ENCODE measurements at regions not wholly inside any gene's neighbourhood (a gene's known extent, or its start where the extent isn't known, plus 50 kb on each side); places are given as distances from the start of the nearest gene placed in this dataset.
"Not testable (repeated sequence)": the region's sequence is repeated elsewhere in the genome, so short reads cannot be mapped to it uniquely, and the experiment has no call there.

DNA sequence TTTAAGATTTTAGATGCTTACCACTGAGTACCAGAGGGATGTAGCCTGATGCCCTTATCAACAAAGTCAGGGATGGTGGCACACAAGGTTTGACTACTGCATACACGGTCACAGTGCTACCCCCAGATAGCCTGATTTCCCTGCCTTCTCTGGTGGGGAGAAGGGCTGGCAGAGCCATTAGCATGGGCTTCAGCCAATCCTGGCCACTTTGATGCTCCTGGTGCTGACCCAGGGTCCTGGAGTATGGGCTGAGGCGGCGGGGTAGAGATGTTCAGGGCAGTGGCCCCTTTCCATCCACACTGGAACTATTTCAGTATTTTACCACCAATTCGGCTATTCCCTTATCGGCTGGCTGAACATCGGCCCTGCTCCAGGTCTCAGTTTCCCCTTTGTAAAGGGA is 83.2 kb downstream of the POTEB3 start:
- not testable (repeated sequence) for DNase-seq

GRCh38 chr15:21355944-21356343 is 84.4 kb downstream of the POTEB3 start:
- DNase-seq, result not testable (repeated sequence)

GRCh38 chr15:21354597-21354996 is 85.7 kb downstream of the POTEB3 start:
- not testable (repeated sequence) for DNase-seq

DNA sequence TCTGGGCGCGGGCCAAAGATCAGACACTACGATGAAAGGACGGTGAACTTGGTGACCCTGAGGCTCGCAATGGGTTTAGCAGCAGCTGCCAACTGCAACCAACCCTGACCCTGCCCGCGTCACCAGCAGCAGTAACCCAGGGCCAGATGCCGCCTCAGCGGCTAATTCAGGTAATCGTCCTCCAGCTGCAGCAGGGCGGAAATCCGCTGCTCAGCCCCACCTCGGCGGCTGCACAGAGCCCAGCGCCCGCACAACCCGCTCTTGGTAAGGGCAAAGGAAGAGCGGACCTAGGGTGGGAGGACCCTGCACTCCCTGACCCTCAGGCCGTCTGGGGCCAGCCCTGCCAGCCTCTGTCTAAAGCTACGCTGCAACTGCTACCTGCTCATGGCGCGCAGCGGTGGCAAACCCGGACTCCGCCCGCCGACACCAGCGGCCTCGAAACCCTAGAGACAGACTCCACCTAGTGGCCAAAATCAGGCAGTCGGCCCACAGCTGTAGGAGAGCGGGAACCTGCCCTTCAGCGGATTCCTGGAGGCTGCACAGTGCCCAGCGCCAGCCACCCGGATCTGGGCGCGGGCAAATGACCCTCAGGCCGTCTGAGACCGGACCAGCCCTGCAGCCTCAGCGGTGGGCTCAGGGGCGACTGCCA is 87.5 kb downstream of the POTEB3 start:
- not testable (repeated sequence) for DNase-seq

DNA sequence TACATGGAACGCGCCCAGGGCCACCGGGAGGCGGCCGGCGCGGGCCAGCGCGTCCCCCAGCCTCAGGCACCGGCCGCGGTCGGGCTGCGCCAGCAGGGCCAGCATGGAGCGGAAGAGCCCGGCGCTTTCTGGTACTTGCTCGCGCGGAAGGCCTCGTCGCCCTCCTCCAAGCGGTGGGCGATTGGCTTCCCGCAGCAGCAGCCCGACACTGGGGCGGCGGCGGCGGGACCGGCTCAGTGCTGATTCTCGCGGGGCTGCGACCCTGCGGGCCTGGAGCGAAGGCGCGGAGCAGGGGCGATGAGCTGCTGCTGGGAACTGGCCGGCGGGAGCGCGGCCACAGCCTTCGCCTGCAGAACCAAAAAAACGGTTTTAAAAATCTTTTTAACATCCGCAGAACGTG is 95.3 kb downstream of the POTEB3 start:
- DNase-seq, result not testable (repeated sequence)

- not testable (repeated sequence) for DNase-seq
These were observed 95.8 kb downstream of the POTEB3 start for GRCh38 chr15:21344500-21344899.

DNA sequence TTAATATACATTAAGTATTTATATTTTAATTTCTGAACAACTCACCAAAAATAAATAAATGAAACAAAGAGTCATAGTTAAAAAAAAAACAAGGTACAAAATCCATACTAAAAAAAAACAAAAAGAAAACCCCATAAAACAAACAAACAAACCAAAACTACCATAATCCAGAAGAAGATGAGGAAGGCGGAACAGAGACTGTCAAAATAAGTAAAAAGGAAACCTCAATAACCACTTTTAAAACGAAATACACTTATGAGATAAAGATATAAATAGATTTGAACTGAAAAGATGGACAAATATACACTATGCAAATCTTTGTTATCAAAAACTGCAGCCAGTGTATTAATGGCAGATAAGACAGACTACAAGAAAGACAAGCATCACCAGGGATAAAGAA is 103.3 kb downstream of the POTEB3 start:
- not testable (repeated sequence) for DNase-seq

DNA sequence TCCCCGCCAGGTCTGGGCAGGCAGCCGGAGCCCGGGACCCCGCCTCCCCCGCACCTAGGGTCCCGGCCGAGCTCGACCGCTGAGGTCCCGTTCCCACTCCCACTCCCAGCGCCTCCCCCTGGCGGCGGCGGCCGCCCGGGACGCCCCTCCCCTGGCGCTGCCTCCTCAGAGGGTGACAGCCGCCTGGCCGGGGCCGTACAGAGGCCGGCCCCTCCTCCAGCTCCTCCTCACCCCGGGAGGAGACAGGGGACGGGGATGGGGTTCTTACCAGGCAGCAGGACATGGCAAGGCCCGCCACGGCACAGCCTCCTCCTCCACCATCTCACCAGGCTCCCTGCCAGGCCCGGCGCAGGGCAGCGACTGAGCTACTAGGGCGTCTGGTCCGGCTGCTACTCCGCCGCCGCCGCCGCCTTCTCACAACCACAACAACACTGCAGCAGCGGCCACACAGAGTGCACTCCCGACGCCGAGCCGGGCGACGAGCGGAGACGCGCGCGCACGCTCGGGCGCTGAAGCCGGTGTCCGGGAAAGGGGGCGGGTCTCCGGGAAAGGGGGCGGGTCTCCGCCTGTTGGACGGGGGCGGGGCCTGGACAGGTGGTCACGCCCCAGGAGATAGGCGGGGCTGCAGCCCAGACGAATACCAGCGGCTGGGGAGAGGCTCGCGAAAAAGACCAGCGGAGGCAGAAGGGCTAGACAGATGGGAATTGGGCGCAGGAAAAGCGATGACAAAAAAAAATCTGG is 115.4 kb downstream of the POTEB3 start:
- DNase-seq, result peak; percentile 29

- DNase-seq, result not testable (repeated sequence)
These were observed 155.9 kb downstream of the POTEB3 start for GRCh38 chr15:21284353-21284752.

DNA sequence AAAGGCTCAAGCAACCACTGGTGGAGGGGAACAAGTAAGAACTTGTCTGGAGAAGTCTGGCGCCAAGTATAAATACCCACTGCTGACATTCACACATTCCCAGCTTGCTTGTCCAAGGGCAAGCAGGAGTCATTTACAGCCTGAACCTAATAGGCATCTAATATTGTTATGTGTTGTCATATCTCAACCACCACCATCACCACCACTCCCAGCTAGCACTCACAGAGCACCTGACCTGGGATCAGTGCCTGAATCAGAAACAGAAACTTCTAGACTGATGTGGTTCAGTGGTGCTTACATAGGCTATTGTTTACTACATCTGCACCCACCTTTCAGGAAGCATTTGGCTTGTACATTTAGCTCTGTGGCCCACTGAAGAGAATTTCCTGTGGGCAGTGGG is 157.1 kb downstream of the POTEB3 start:
- DNase-seq, result not testable (repeated sequence)

DNA sequence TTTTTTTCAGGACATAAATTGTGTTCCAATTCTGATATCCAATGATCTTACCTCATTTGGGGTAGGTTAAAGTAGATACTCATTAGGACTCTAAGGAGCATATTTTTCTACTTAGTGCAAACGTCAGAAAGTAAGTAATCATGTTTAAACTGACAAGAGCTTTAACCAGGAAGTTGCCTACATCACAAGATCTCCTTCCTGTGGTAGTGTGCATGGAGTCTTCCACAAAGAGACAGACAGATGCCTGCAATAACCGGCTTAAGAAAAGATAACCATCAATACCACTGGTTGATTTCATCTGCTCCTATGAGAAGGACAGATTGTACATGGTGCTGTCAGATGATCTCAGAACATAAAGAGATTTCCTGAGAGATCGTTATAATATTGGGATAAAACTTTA is 160.0 kb downstream of the POTEB3 start:
- DNase-seq, result not testable (repeated sequence)

DNA sequence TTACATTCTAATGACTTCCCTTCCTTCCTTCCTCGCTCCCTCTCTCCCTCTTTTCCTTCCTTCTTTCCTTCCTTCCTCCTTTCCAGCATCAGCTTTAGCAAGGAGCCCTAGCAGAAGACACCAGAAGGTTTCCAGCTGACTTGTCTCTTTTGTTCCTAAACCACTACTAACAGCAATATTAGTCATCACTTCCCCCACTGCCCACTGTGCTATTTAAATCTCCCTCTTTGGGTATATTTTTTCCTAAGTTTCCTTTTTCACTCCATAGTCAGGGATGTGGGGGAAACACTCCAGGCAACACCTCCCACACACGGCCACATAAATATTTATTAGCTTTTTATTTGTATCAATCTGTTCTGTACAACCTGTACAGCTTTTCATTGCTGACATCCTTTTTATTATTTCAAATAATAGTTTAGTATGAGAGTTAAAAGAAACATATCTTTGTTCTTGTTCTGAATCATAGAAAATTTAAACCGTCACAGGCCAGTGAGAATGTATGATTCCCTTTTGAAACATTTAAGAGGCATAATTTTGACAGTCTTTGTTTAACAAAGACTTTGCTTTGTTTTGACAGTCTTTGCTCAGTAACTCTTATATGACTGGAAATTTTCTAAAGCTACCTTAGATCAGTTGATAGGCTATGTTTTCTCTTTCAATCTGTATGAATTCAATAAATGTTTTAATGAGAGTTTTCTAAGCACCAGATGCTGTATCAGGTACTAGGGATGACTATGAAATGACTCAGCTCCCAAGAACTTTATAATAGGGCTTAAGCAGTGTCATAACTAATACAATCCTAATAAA is 167.9 kb downstream of the POTEB3 start:
- not testable (repeated sequence) for DNase-seq

DNA sequence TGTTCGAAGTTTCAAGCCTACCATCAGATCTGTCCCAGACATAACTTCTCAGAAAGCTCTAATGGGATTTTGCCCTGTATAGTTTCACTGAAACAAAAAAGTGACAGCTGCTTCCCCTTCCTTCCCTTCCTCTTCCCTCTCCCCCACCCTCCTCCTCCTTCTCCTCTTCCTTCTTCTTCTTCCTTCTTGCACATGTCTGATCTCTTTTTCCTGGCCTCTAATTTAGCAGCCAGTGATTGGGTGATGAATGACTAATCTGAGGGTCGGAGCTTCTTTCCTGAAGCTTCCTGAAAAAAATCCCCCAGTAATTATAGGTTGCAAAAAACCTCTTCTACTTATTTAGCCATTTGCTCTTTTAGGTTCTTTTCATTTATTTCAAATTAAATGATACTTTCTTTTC is 168.7 kb downstream of the POTEB3 start:
- no peak for DNase-seq

GRCh38 chr15:21270474-21270873 is 169.8 kb downstream of the POTEB3 start:
- no peak for DNase-seq

- not testable (repeated sequence) for DNase-seq
These were observed 170.6 kb downstream of the POTEB3 start for GRCh38 chr15:21269673-21270072.

GRCh38 chr15:21269121-21269520 is 171.2 kb downstream of the POTEB3 start:
- DNase-seq, result no peak

DNA sequence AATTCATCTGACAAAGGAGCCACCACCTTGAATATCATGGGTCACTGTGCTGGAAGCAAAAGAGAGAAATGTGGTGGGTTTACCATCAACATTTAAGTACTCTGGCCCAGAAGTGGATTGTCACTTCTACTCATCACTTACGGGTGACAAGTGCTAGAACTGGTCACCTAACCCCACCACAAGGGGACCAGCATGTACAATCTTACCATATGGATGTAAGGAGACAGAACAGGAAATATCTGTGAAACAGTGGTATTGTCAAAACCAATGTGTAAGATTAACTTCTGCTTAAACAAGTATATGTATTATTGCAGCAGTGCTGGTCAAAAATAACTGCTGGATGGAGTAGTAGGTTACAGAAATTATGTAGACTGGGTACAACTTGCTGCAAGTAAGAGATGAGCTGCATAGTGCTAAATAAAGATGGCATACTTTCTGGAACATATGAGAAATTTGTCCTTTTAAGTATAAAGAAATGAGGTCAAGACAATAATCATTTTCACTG is 171.8 kb downstream of the POTEB3 start:
- DNase-seq, result no peak

DNA sequence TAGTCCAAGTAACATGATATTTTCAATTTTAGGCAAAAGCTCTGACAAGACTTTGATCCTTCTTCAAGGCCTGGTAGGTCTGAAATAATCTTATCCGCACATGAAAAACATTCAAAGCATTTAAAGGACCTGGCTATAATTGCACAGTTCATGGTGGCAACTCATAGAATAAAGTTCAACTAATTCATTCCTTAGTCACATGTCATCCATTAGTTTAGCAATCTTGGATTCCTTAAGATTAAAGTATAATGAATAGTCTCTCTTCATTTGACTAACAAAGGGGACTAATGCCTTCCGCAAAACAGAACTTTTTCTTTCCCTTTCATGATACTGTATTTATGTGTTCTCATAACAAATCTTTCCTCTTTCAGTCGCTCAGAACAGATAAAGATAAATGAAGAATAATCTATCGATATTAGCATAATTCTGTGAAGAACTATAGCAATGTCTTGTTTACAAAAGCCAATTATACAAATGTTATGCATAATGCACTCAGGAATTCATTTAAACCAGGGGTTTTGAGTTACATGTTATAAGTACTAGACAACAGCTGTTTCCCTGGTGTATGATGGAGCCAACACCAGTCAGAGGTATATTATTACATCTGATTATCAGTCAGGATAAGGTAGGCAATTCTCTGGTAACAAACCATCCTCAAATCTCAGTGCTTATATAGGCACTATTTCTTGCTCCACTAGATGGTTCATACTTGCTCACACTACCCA is 172.5 kb downstream of the POTEB3 start:
- DNase-seq, result no peak

DNA sequence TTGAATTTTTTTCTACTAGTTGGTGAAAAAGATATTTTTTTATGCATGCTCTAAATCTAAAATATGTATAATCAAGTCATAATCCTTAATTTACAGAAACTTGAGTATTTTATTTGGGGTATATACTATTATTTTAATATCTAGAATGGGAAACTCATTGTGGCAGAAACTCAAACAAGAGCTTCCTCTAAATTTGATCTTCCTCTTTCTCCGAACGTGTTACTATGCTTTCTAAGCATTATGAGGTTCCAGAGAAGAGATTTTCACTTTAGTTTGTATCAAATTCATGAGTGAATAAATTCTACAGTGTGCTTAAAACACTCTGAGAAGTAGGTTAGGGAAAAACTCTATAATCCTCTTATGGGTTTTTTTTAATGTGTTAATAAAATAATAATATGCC is 173.1 kb downstream of the POTEB3 start:
- DNase-seq, result no peak

- not testable (repeated sequence) for DNase-seq
These were observed 174.7 kb downstream of the POTEB3 start for GRCh38 chr15:21265628-21266027.

DNA sequence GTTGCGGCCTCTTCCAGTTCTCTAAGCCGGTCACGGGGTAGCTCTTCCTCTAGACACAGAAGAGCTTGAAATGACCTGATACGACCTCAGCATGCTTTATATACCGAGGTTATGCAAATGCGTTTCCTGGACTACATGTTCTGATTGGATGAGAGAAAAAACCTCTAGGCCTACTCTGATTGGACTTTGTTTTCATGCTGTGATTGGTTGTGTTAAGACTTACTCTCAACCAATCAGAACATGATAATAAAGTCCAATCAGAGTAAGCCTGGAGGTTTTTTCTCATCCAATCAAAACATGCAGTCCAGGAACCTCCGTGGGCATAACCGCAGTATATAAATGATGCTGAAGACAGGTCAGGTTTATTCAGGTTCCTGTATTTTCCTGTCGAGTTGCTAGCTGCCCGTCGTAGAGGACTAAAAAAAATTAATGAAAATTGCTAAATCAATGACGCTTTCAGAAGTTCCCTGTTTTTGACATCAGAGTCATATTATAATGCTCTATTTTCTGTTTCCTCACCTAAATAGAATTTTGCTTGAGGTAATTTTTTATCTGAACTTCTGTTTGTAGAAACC is 177.4 kb downstream of the POTEB3 start:
- DNase-seq, result no peak
